Retinal pigment epithelial cell (primary cell): ENCODE measurements at regions not wholly inside any gene's neighbourhood (a gene's known extent, or its start where the extent isn't known, plus 50 kb on each side); places are given as distances from the start of the nearest gene placed in this dataset.
A peak's percentile ranks its signal among the peaks of the same experiment; 100 is the strongest.

Experiments
- DNase-seq: peaks from one replicate; pipeline ENCODE4 v3.0.0-alpha.2; 2010; ENCODE audit warnings: low read depth
- H3K4me3 ChIP-seq: 2 replicates; pipeline ENCODE4 v1.5.1; 2011; ENCODE audit warnings: mild to moderate bottlenecking, low read length, control low read depth, moderate library complexity
- TF ChIP-seq, protein P1 (sequence below): conservative IDR thresholded peaks from 2 replicates; pipeline ENCODE4 v1.5.1; 2011; ENCODE audit warnings: low read depth, low read length, control low read depth, inconsistent platforms

DNA sequence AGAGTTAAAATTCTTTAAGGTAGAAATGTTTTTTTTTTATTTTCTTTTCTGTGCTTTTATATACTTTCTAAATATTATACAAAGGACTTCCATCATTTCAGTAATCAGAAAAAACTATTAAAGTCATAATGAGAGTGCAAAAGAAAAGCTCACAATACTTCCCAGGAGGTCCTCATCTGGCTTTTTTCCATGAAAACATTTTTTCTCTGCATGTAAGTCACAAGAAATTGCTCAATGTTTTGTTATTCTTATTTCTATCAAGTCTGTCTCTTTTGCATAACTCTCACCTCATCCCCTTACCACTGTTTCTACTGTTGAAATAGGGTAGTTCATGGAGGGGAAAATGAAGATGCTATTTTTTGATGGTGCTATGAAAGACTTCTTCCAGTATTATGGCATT, 375.0 kb downstream of the TMEM232 start:
- DNase-seq = no peak
- TF ChIP-seq, protein P1, sequence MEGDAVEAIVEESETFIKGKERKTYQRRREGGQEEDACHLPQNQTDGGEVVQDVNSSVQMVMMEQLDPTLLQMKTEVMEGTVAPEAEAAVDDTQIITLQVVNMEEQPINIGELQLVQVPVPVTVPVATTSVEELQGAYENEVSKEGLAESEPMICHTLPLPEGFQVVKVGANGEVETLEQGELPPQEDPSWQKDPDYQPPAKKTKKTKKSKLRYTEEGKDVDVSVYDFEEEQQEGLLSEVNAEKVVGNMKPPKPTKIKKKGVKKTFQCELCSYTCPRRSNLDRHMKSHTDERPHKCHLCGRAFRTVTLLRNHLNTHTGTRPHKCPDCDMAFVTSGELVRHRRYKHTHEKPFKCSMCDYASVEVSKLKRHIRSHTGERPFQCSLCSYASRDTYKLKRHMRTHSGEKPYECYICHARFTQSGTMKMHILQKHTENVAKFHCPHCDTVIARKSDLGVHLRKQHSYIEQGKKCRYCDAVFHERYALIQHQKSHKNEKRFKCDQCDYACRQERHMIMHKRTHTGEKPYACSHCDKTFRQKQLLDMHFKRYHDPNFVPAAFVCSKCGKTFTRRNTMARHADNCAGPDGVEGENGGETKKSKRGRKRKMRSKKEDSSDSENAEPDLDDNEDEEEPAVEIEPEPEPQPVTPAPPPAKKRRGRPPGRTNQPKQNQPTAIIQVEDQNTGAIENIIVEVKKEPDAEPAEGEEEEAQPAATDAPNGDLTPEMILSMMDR = no peak
- no peak overlapping the region for H3K4me3 ChIP-seq

DNA sequence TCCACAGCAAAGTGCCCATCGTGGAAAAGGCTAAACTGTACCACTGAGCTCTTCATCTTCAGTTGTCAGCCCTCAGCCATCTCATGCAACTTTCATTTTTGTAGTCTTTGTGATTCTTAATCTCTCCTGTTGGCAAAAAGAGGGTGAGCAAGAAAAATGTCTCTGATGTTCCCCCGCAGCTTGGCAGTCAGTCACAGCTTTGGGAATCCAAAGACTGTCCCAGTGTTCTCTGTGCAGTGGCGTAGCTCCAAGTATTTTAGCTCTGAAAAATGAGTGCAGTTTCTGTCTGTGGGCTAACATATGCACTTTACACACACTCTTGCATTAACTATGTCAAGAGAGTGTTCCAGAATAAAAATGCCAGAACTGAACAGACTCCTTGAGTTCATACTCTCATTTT, 372.2 kb downstream of the TMEM232 start:
- TF ChIP-seq, protein P1 = no peak
- no peak for DNase-seq
- no peak overlapping the region for H3K4me3 ChIP-seq

DNA sequence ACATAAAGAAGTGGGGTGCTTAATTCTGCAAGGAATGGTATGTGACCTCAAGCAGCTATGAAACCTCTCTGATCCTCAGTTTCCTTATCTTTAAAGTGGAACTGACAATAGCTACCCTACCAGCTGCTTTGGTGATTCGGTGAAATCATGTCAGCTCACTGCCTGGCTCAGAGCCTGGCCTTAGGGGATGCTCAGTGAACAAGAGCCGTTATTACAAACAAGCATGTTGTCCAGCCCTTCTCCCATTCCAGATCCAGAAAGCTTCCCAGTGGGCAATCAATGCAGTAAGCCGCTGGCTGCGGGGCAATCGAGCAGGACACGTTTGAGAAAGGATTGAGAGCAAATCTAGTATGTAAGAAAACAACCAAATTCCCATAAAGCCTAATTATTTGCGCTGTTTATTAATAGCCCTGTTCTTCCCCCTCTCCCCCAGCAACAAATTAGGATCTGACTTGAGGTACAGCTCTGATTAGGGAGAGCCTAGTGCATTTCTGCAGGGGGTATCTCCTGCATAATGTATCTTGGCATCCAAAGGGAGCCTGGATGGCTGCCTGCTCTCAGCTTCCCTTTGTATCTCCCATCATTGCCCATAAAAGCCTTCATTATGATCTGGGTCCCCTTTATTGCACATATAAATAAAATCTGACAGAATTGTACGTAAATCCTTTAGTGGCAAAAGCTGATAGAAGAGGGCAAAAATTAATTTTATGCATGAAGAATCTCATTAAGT, 371.4 kb downstream of the TMEM232 start:
- no peak overlapping the region for H3K4me3 ChIP-seq
- DNase-seq = no peak
- TF ChIP-seq, protein P1 = no peak

DNA sequence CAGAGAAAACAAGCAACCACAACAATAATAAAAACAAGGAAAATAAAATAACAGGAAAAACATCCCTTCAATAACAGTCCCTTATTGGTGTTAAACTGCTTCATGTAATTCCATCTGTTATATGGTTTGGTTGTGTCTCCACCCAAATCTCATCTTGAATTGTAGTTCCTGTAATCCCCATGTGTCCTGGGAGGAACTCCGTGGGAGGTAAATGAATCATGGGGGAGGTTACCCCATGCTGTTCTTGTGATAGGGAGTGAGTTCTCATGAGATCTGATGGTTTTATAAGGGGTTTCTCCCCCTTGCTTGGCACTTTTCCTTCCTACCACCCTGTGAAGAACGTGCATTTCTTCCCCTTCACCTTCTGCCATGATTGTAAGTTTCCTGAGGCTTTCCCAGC, 369.8 kb downstream of the TMEM232 start:
- DNase-seq = no peak
- TF ChIP-seq, protein P1 = no peak
- H3K4me3 ChIP-seq = no peak overlapping the region

DNA sequence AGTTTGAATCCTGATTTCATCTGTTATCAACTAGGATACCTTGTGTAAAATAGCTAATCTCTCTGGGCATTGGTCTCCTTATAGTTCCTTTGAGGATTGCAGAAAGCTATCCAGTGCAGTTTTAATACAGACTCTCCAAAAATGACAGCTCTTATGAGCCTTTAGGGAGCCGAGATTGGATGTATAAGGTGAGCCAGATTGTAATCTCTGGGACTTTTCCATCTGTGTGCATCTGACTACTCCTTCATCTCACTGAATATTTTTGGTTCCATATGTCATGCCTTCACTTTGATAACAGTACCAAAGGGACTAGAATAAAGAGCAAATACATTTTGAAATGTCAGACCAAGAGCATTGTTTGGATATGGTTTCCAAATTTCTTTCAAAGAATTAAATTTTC, 367.2 kb downstream of the TMEM232 start:
- H3K4me3 ChIP-seq = no peak overlapping the region
- DNase-seq = no peak
- TF ChIP-seq, protein P1 = no peak

DNA sequence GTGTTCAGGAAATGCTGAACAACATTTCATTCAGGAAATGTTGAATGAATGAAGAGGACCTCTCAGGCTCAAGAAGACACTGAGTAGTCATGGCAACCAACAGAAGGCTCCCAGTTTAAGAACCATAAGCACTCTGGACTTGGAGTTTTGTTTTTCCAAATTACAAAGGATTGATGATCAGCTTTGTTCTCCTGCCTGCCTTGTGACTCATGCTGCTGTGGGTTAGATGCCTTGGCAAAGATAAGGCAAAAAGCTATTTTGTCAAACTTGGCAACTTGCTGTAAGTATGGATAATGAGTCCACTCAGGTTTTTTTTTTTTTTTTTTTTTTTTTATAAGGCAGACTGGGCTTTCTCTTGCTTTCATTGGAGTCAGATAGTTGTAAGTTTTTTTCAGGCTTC, 365.0 kb downstream of the TMEM232 start:
- H3K4me3 ChIP-seq = no peak overlapping the region
- TF ChIP-seq, protein P1 = no peak
- DNase-seq = peak; percentile 57

DNA sequence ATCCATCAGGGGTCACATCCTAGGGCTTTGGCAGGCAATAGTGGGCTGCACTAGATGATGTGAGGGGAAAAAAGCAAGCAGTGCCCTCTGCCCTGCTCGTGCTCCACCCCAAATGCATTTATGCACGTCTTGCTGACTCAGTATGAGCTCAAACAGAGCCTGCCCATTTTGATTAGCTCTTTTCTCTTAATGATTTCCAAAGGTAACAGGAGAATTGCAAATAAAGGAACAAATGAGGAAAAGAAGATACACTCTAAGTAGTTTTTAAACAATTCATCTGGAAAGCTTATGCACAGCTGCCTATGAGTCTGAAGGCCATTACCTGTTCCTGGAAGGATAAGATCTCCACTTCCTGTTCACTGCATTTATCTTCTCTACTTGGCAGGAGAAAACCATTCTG, 364.2 kb downstream of the TMEM232 start:
- H3K4me3 ChIP-seq = no peak overlapping the region
- TF ChIP-seq, protein P1 = no peak
- DNase-seq = no peak
